CD4-positive, alpha-beta memory T cell (primary cell): ENCODE measurements at regions not wholly inside any gene's neighbourhood (a gene's known extent, or its start where the extent isn't known, plus 50 kb on each side); places are given as distances from the start of the nearest gene placed in this dataset.

Source experiments
- CTCF ChIA-PET: fragments of 350-600 bp; sonication (Branson Sonifier 250); formaldehyde crosslinking; loops from one replicate; lab custom pipeline; 2021; ENCODE audit warnings: inconsistent platforms; ENCODE audit not compliant: partially characterized antibody; lab: Charles Lee
- POLR2A ChIA-PET: fragments of 350-600 bp; sonication (Branson Sonifier 250); formaldehyde crosslinking; loops from one replicate; lab custom pipeline; 2021; ENCODE audit not compliant: partially characterized antibody; lab: Charles Lee
- DNase-seq, 5 donors: peaks; one replicate each; pipeline versions ENCODE4 v3.0.0 to v3.0.0-alpha.2; 2020 to 2022; ENCODE audit warnings: mixed read lengths in 1 of 5
- H3K27ac ChIP-seq: one replicate; pipeline ENCODE4 v1.7.0; 2013; ENCODE audit warnings: low read depth, low read length
- H3K27me3 ChIP-seq: 2 replicates; pipeline ENCODE4 v1.7.0; 2013; ENCODE audit warnings: mild to moderate bottlenecking, low read length, moderate library complexity; ENCODE audit not compliant: insufficient read depth
- H3K36me3 ChIP-seq: 2 replicates; pipeline ENCODE4 v1.7.0; 2013; ENCODE audit warnings: mild to moderate bottlenecking, low read length, moderate library complexity; ENCODE audit not compliant: insufficient read depth
- H3K4me1 ChIP-seq: 2 replicates; pipeline ENCODE4 v1.7.0; 2013; ENCODE audit warnings: mild to moderate bottlenecking, low read length, moderate library complexity; ENCODE audit not compliant: insufficient read depth
- H3K4me3 ChIP-seq, 2 donors: one replicate each; pipeline ENCODE4 v1.7.0; 2013; ENCODE audit warnings: low read length in 2 of 2, mild to moderate bottlenecking in 1 of 2
- H3K9me3 ChIP-seq, 2 donors: one replicate each; pipeline ENCODE4 v1.7.0; 2013; ENCODE audit warnings: low read length in 2 of 2, control low read depth in 1 of 2; ENCODE audit not compliant: control insufficient read depth in 1 of 2
- H3K27ac Mint-ChIP-seq, 7 donors: one replicate each; pipeline ENCODE4 v1.8.0; 2020 to 2021; ENCODE audit warnings: mixed read lengths in 7 of 7, mild to moderate bottlenecking in 6 of 7, inconsistent platforms in 3 of 7, moderate library complexity in 3 of 7
- H3K27me3 Mint-ChIP-seq, 2 donors: one replicate each; pipeline ENCODE4 v1.8.0; 2020 to 2021; ENCODE audit warnings: mixed read lengths in 2 of 2
- H3K36me3 Mint-ChIP-seq, 2 donors: one replicate each; pipeline ENCODE4 v1.8.0; 2020 to 2021; ENCODE audit warnings: mixed read lengths in 2 of 2, inconsistent platforms in 1 of 2, mild to moderate bottlenecking in 1 of 2
- H3K4me1 Mint-ChIP-seq, 4 donors: one replicate each; pipeline ENCODE4 v1.8.0; 2020 to 2021; ENCODE audit warnings: mixed read lengths in 4 of 4, mild to moderate bottlenecking in 1 of 4
- H3K4me3 Mint-ChIP-seq, 8 donors: one replicate each; pipeline ENCODE4 v1.8.0; 2020 to 2021; ENCODE audit warnings: mixed read lengths in 8 of 8, mild to moderate bottlenecking in 7 of 8, moderate library complexity in 6 of 8, inconsistent platforms in 3 of 8
- H3K9me3 Mint-ChIP-seq, 8 donors: one replicate each; pipeline ENCODE4 v1.8.0; 2020 to 2021; ENCODE audit warnings: mixed read lengths in 8 of 8, mild to moderate bottlenecking in 5 of 8, inconsistent platforms in 3 of 8, moderate library complexity in 1 of 8
- intact Hi-C: fragments of 100-400 bp; cut with micrococcal nuclease; formaldehyde crosslinking; loops from one replicate; pipeline ENCODE4 v1.15.1; 2023

DNA sequence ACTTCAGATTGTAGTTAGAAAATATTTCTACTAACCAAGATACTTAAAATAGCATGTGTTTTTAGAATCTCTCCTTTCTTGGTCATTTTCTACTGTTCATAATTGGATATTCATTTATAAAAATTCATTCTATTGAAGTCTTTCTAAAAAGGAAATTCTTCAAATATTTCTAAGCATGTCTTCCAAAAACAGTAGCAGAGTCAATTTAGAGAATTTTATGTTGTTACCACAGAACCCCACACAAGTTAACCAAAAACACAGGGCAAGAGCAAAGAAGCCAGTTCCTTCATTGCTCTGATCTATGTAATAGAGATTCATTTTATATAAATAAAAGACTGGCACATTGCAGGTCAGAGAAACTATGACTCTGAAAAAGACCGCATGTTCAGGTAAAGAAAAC is 345.1 kb upstream of the PITX2 start:
- CTCF ChIA-PET: no interaction called here
- no peaks in the 10 kb centered on the region for H3K27me3 Mint-ChIP-seq
- no peak overlapping the region for H3K4me3 Mint-ChIP-seq
- H3K4me1 Mint-ChIP-seq: no peaks in the 10 kb centered on the region
- H3K36me3 ChIP-seq: no peaks in the 10 kb centered on the region
- no peak overlapping the region for H3K4me3 ChIP-seq
- H3K9me3 Mint-ChIP-seq: no peaks in the 10 kb centered on the region
- H3K36me3 Mint-ChIP-seq: no peaks in the 10 kb centered on the region
- H3K27me3 ChIP-seq: no peaks in the 10 kb centered on the region
- POLR2A ChIA-PET: no interaction called here
- H3K27ac ChIP-seq: no peak overlapping the region
- no peaks in the 10 kb centered on the region for H3K4me1 ChIP-seq
- no peak for DNase-seq
- intact Hi-C loops: no loop called here
- H3K27ac Mint-ChIP-seq: no peak overlapping the region
- H3K9me3 ChIP-seq: no peaks in the 10 kb centered on the region

DNA sequence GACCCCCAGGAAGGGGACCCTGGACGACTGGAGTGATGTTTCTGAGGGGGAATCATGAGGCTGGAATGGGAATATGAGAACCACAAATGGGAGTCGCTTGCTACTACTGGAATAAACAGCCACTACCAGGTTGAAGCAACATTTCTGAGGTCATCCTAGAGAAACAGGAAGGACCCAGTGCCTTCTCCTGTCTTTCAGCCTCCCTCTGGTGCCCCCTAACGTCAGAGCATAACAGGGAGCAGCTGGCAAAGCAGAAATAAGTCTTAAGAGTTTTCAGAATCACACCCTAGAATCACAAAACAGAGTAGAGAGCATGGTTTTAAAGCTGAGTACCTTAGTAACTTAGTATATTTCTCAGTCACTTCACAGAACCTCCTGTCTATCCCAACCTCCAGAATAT is 347.8 kb upstream of the PITX2 start:
- Mint-ChIP-seq H3K36me3 (no peaks in the 10 kb centered on the region), H3K27ac (no peak overlapping the region), H3K27me3 (no peaks in the 10 kb centered on the region), H3K4me1 (no peaks in the 10 kb centered on the region), H3K4me3 (no peak overlapping the region), H3K9me3 (peaks cover 0 to 4% (median 0%) of the 10 kb centered on the region in 8 donors)
- Histone ChIP-seq H3K36me3 (no peaks in the 10 kb centered on the region), H3K4me1 (no peaks in the 10 kb centered on the region), H3K27me3 (no peaks in the 10 kb centered on the region), H3K27ac (no peak overlapping the region), H3K9me3 (no peaks in the 10 kb centered on the region), H3K4me3 (no peak overlapping the region)
- intact Hi-C loops: no loop called here
- DNase-seq: no peak
- ChIA-PET POLR2A (no interaction called here), CTCF (no interaction called here)

DNA sequence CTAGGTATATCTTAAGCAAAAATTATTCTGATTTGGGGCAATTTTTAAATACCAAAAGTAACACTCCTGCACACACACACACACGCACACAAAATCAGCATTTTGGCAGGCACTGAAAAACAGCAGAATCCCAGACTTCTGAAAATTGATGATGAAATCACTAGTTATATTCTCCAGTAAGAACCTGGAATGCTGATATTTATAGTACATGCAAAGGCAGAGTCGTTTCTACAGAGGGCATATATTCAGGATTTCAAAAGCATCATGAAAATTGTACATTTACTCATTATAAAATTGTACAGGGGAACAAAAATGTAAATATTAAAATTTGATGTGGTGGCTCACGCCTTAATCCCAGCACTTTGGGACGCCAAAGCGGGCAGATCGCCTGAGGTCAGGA is 352.5 kb upstream of the PITX2 start:
- no peaks in the 10 kb centered on the region for H3K27me3 Mint-ChIP-seq
- Histone ChIP-seq H3K27ac (no peak overlapping the region), H3K27me3 (no peaks in the 10 kb centered on the region), H3K36me3 (no peaks in the 10 kb centered on the region), H3K9me3 (no peaks in the 10 kb centered on the region), H3K4me1 (no peaks in the 10 kb centered on the region), H3K4me3 (no peak overlapping the region)
- DNase-seq: no peak
- no peaks in the 10 kb centered on the region for H3K4me1 Mint-ChIP-seq
- H3K9me3 Mint-ChIP-seq: peaks cover 0 to 4% (median 0%) of the 10 kb centered on the region in 8 donors
- ChIA-PET CTCF (no interaction called here), POLR2A (no interaction called here)
- no peak overlapping the region for H3K27ac Mint-ChIP-seq
- intact Hi-C loops: no loop called here
- H3K36me3 Mint-ChIP-seq: no peaks in the 10 kb centered on the region
- H3K4me3 Mint-ChIP-seq: no peak overlapping the region

DNA sequence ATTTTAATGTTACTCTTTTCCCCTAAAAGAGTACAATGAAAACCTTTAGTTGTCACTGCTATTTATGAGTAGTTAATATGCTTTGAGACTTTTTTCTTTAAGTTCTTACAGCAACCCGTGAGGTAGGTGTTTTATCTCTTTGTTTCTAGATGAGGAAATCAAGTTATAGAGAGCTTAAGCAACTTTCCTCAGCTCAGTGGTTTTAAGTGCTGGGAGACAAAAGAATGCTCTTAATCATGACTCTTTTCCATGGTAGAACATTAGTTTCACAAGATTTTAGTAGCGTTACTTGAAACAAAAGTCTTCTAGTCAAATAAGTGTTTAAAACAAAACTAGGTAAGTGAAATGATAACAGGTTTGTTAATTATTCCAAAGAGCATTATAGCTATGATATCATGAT is 354.7 kb upstream of the PITX2 start:
- no peak overlapping the region for H3K4me3 Mint-ChIP-seq
- Histone ChIP-seq H3K27me3 (no peaks in the 10 kb centered on the region), H3K4me1 (no peaks in the 10 kb centered on the region), H3K4me3 (no peak overlapping the region), H3K27ac (no peak overlapping the region), H3K9me3 (no peaks in the 10 kb centered on the region), H3K36me3 (no peaks in the 10 kb centered on the region)
- ChIA-PET CTCF (no interaction called here), POLR2A (no interaction called here)
- H3K9me3 Mint-ChIP-seq: peaks cover 0 to 4% (median 0%) of the 10 kb centered on the region in 8 donors
- no peak overlapping the region for H3K27ac Mint-ChIP-seq
- intact Hi-C loops: no loop called here
- H3K36me3 Mint-ChIP-seq: no peaks in the 10 kb centered on the region
- DNase-seq: no peak
- H3K4me1 Mint-ChIP-seq: no peaks in the 10 kb centered on the region
- H3K27me3 Mint-ChIP-seq: no peaks in the 10 kb centered on the region

DNA sequence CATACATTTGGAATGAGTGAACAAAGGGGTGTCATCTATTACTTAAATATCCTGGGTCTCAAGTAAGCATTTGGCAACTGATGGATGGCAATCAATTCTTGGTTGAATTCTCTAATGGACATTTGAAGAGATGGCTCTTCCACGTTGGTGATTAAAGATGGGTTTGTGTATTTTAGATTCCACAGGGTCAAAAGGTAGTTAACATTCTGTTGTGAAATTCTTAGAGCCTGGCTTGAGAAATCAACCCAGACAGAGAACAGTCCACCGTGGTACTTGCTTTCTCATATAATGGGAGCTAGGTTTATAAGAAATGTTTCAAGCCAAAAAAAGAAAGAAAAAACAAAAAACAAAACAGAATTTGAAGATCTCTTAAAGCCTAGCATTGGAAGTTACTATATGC is 355.9 kb upstream of the PITX2 start:
- DNase-seq: no peak
- CTCF ChIA-PET: no interaction called here
- H3K27me3 ChIP-seq: no peaks in the 10 kb centered on the region
- POLR2A ChIA-PET: no interaction called here
- H3K27ac ChIP-seq: no peak overlapping the region
- intact Hi-C loops: no loop called here
- no peaks in the 10 kb centered on the region for H3K9me3 ChIP-seq
- peaks cover 0 to 4% (median 0%) of the 10 kb centered on the region in 8 donors for H3K9me3 Mint-ChIP-seq
- no peaks in the 10 kb centered on the region for H3K4me1 Mint-ChIP-seq
- H3K36me3 ChIP-seq: no peaks in the 10 kb centered on the region
- H3K36me3 Mint-ChIP-seq: no peaks in the 10 kb centered on the region
- H3K4me3 ChIP-seq: no peak overlapping the region
- no peak overlapping the region for H3K27ac Mint-ChIP-seq
- no peaks in the 10 kb centered on the region for H3K27me3 Mint-ChIP-seq
- no peaks in the 10 kb centered on the region for H3K4me1 ChIP-seq
- no peak overlapping the region for H3K4me3 Mint-ChIP-seq

DNA sequence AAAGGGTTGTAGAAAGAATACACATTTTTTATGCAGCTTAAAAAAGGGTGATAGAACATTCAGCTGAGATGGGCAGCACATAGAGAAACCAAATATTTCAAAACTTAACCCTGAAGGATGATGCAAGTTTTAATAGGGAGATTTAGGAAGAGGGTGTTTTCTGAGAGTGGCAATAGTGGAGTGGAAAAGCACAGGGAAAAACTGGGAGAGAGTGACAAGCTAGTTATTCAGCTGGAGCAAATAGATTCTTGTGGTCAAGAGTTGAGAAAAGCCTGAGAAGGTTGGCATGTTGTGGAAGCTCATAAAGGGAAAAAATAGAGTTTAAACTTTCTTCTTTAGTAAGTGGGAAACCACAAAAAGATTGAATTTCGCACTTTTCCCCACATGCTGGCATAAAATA is 359.6 kb upstream of the PITX2 start:
- no peak overlapping the region for H3K27ac ChIP-seq
- no peaks in the 10 kb centered on the region for H3K4me1 ChIP-seq
- Mint-ChIP-seq H3K27ac (no peak overlapping the region), H3K27me3 (no peaks in the 10 kb centered on the region), H3K9me3 (peaks cover 0 to 3% (median 0%) of the 10 kb centered on the region in 8 donors), H3K36me3 (no peaks in the 10 kb centered on the region), H3K4me3 (no peak overlapping the region), H3K4me1 (no peaks in the 10 kb centered on the region)
- H3K9me3 ChIP-seq: no peaks in the 10 kb centered on the region
- ChIA-PET CTCF (no interaction called here), POLR2A (no interaction called here)
- H3K4me3 ChIP-seq: no peak overlapping the region
- no peaks in the 10 kb centered on the region for H3K27me3 ChIP-seq
- H3K36me3 ChIP-seq: no peaks in the 10 kb centered on the region
- intact Hi-C loops: no loop called here
- DNase-seq: no peak

DNA sequence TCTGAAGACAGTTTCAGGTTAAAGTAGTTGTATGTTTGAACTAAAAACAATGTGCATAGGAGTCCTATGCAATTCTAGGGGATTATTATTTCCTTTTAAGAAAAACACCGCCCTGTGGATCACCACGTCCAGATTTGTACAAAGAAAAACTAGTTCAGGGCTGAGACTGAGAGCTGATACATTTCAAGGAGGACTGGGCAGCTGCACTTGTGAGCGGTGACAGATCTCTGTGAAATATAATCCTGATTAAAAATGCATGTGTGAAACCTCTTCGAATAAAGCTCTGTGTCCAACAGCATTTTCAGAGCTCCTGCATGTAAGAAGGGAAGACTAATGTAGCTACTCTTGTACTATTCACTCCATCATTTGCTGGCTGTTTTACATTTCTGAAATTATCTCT is 365.8 kb upstream of the PITX2 start:
- Histone ChIP-seq H3K9me3 (no peaks in the 10 kb centered on the region), H3K4me3 (no peak overlapping the region), H3K36me3 (no peaks in the 10 kb centered on the region), H3K27ac (no peak overlapping the region), H3K4me1 (no peaks in the 10 kb centered on the region), H3K27me3 (no peaks in the 10 kb centered on the region)
- no peaks in the 10 kb centered on the region for H3K36me3 Mint-ChIP-seq
- no peak overlapping the region for H3K4me3 Mint-ChIP-seq
- no peaks in the 10 kb centered on the region for H3K9me3 Mint-ChIP-seq
- no peaks in the 10 kb centered on the region for H3K27me3 Mint-ChIP-seq
- ChIA-PET CTCF (no interaction called here), POLR2A (no interaction called here)
- H3K4me1 Mint-ChIP-seq: no peaks in the 10 kb centered on the region
- intact Hi-C loops: no loop called here
- DNase-seq: no peak
- no peak overlapping the region for H3K27ac Mint-ChIP-seq

DNA sequence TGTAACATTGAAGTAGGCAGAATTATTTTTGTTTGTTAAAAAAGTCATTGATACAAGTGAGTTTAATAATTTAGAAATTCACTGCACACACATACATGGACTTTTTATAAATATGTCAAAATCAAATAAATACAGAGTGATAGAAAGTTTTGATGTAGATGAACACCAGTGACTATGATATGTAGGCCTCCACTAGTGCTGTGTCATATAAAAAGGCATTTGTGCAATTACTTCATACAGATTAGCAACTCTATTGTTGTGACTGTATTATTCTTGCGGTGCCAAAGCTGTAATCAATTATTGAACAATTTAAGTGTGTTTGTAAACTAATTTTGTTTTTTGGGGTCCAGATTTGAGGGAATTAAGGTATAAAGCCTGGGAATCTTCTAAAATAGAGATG is 366.2 kb upstream of the PITX2 start:
- Mint-ChIP-seq H3K27me3 (no peaks in the 10 kb centered on the region), H3K4me3 (no peak overlapping the region), H3K9me3 (no peaks in the 10 kb centered on the region), H3K36me3 (no peaks in the 10 kb centered on the region), H3K4me1 (no peaks in the 10 kb centered on the region), H3K27ac (no peak overlapping the region)
- intact Hi-C loops: no loop called here
- no peak for DNase-seq
- ChIA-PET CTCF (no interaction called here), POLR2A (no interaction called here)
- H3K9me3 ChIP-seq: no peaks in the 10 kb centered on the region
- H3K4me1 ChIP-seq: no peaks in the 10 kb centered on the region
- no peak overlapping the region for H3K4me3 ChIP-seq
- no peaks in the 10 kb centered on the region for H3K27me3 ChIP-seq
- H3K27ac ChIP-seq: no peak overlapping the region
- H3K36me3 ChIP-seq: no peaks in the 10 kb centered on the region
